ENCODE measurements at regions not wholly inside any gene's neighbourhood (a gene's known extent, or its start where the extent isn't known, plus 50 kb on each side); places are given as distances from the start of the nearest gene placed in this dataset.
"Not testable (repeated sequence)": the region's sequence is repeated elsewhere in the genome, so short reads cannot be mapped to it uniquely, and the experiment has no call there.

DNA sequence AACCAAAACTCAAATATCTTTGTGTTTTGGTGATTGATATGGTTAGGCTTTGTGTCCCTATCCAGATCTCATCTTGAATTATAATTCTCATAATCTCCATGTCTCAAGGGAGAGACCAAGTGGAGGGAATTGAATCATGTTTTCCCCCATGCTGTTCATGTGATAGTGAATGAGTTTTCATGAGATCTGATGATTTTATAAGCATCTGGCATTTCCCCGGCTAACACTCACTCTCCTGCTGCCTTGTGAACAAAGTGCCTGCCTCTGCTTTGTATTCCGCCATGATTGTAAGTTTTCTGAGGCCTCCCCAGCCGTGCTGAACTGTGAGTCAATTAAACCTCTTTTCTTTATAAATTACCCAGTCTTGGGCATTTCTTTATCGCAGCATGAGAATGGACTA is 419.5 kb downstream of the SH2D4B start:
- DNase-seq = no peak

DNA sequence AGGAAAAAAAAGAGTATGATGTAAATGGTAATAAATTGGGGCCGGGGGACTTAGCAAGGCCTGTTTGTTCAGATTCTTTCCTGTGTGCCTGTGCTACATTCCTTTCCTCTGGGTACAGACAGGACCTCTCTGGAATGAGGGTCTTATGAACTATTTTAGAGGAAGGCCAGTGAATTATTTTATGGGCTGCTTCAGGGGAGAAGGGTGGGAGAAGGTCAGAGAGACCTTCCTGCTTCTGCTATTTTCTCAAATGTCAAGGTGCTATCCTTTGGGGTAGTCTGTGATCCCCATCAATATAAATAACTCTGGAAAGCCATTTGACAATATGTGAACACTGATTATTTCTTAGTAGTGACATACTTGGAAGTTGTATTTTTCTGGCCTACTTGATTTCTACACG is 426.5 kb downstream of the SH2D4B start:
- DNase-seq = no peak

DNA sequence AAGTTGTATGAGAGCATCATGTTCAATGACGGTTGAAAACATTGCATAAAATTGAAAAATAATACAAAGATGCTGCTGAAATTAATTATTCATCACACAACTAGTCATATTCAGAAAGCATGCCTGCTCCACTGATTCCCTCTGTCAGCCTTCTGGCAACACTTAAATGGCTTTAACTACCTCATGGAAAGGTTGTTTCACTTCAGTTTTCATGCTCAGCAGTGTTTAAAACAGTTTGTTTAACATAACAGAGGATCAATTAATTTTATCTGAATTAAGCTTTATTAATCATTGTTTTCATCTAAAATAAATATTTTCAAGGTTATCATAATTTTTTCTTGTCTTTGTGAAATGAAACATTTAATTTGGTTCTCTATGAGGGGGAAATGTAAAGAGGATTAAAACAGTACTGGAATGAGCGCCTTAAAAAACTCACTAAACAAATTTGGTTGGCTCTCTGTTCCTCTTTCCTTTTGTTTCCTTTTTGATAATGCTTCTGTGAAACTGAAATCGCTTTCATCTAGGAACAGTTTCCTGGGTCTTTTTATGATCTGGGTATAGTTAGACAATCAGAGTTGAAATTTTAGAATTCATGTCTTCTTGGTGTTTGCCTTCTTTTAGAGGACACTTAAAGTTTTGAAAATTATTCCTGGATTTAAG is 427.4 kb downstream of the SH2D4B start:
- DNase-seq = no peak

DNA sequence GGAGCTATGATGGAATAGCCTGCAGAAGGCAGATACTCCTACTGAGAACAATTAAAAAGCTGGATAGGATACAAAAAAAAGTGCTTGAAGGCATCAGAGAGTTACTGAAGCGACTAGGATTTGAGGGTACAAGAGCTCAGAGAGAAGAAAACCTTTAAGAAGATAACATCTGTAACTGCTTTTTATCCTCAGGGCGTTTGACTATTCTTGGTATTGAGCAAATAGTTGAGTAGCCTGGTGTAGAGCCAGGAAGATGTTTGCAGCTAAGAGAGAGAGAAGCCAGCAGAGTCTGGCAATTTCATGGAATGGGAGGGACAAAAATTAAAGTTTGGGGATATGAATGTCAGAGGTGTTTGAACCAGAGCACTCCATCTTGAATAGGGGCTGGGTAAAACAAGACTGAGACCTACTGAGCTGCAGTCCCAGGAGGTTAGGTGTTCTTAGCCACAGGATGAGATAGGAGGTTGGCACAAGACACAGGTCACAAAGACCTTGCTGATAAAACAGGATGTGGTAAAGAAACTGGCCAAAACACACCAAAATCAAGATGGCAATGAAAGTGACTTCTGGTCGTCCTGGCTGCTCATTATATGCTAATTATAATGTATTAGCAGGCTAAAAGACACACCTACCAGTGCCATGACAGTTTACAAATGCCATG is 428.8 kb downstream of the SH2D4B start:
- DNase-seq = no peak

DNA sequence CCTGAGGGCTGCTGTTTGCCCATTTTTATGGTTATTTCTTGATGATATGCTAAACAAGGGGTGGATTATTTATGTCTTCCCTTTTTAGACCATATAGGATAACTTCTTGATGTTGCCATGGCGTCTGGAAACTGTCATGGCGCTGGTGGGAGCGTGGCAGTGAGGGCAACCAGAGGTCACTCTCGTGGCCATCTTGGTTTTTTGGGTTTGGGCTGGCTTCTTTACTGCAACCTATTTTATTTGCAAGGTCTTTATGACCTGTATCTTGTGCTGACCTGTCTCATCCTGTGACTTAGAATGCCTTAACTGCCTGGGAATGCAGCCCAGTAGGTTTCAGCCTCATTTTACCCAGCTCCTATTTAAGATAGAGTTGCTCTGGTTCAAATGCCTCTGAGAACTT is 429.7 kb downstream of the SH2D4B start:
- DNase-seq = not testable (repeated sequence)

DNA sequence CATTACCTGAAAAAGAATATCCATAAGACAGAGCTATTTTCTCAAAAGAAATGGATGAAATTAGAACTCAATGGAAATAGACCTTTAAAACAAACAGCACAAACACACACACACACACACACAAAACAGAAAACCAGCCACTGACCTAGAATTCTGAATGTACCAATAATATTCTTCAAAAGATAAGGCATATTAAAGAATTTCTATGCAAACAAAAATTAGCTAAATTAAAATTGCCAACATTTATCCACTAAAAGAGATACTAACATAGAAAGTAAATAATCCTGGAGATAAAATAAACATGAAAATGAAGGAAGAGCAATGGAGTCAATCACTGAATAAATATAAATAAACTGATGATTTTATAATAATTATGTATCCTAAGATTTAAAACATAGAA is 431.2 kb downstream of the SH2D4B start:
- DNase-seq = no peak

DNA sequence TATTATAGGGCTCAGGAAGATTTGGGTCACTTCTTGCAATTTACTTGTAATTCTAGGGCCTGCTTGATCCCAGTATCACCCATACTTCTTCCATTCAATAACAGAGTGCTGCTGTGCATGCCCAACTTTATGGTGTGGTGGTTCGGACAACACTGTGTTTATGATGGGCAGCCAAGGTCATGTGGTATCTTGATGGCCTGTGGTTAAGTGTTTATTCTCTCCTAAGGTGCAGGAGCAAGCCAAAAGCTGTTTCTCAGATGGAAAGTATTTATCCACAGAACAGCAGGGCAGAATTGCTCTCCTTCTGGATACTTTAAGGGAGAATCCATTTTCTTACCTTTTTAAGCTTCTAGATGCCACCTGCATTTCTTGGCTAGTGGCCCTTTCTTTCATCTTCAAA is 433.8 kb downstream of the SH2D4B start:
- DNase-seq = no peak

DNA sequence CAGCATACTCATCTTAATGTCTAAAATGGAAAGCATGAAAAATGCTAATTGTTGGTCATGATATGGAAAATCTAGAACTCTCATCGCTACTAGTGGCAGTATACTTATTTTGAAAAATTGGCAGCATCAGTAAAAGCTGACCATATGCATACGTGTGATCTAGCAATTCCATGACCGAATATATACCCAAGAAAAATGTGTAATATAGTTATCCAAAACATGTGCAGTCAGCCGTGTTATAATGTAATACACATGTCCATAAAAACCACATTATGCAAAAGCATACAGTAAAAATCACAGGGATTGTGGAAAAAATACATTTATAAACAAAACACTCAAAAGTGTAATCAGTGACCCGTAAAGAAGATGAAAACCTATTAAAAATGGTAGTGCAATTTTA is 439.0 kb downstream of the SH2D4B start:
- DNase-seq = no peak

DNA sequence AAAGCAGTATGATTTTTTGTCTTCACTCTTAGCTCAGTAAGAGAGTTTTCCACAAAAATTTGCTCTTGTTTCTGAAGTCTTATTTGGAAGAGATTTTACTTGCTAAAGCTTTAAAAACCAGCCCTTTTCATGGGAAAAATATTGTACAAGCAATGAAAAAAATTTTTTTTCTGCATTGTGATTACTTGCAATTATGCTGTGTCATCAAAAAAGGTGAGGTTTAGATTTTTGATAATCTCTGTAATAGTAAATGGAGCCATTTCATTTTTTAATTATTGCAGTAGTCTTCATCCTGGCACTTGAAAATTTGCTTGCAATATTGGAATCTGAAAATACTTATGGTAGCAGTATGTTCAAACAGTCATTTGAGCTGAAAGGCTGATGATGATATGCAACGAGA is 447.4 kb downstream of the SH2D4B start:
- no peak for DNase-seq

DNA sequence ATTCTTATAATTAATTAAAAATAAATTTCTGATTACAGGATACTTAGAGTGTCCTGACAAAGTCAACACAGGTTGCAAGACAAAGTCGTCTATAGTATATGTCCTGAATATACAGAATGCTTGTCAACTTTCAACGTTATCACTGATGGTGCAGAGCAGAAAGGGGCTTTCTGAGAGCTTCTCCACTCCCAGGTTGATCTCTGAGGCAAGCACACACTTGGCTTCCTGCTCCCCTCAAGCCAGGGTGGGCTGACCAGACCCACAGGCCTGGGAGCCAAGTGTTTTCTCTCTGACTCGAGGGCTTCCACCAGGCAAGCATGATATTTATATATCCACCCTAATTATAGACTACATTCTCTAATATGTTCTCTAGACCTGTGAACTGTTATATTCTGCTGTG is 448.9 kb downstream of the SH2D4B start:
- DNase-seq = no peak

DNA sequence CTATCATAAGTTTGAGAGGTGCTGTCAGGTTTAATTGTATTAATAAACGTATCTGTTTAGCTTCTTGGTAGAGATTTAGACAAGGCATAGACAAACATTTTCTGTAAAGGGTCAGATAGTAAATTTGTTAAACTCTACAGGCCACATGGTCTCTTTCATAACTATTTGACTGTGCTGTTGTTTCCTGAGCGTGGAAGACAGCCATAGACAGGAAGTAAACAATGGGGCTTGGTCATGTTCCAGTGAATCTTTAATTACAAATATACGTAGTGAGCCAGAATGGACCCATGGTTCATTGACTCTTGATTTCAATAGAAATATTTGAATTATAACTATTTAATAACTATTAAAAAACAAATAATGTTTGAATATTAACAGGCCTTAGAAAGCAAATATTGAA is 451.1 kb downstream of the SH2D4B start:
- no peak for DNase-seq

DNA sequence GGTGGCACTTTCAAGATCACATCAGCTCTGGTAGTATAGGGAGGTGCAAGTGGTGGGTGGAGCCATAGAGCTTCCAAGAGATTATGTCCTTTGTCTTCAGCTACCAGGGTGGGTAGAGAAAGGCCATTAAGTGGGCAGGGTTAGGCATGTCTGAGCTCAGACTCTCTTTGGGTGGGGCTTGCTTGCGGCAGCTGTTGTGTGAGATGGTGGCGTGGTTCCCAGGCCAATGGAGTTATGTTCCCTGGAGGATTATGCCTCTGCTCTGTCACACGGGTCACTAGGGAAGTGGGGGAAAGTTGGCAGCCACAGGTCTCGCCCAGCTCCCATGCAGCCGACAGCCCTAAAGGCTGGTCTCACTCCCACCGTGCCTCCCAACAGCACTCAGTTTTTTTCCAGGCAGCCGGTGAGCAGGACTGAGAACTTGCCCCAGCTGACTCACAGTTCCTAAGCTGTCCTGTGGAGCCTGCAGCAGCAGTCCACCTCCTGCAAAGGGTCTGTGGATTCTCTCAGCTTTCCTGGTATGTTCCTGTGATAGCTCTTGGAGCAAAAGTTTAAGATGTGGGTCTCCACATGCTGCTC is 459.0 kb downstream of the SH2D4B start:
- no peak for DNase-seq

DNA sequence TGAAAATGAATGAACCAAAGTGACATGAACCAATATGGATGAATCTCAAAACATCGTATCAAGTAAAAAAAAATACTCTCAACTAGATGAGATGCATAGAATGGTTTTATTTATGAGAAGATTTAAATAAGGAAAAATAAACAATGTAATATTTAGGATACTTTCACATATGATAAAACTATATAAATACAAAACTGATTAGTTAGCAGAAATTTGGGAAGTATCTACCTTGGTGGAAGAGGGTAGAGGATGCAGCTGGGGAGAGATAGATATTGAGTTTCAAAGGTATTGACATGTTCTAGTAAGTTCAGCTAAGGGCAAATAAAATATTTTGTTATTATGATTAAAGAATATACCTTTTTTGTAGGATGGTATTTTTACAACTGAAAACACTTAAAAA is 463.1 kb downstream of the SH2D4B start:
- no peak for DNase-seq

DNA sequence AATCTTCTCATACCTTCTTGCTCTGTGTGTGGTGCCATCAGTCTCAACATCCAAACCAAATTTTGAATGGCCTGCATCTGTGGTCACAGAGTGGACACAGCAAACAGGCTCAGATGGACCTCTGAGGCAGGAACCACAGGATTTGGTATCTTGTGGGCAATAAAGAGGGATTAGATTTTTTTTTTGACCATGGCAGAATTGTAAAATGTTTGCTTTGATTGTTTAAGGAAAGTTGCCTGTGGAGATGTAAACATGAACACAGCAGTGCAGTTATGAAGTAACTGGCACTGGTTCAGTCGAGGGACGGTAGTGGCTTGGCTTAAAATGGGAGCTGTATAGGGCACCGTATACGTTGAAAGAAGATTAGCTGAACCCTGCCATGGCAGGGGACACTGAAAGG is 464.7 kb downstream of the SH2D4B start:
- DNase-seq = no peak

DNA sequence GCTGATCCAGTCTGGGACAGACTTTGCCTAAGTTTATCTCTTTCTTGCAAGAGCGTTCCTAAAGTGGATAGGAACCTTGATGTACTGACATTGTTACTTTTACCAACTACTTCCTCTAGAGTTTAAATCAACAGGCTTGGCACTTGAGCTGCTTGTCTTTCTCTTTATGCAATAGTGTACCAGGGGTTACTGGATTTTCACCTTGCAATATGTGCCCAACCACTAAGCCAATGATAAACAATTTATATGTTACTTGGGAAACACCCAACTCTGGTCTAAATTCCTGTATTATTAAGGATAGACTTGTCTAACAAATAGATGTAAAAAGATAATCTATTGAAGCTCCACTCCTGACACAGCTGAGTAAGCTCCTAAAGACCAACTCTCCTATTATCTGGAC is 470.2 kb downstream of the SH2D4B start:
- DNase-seq = no peak

DNA sequence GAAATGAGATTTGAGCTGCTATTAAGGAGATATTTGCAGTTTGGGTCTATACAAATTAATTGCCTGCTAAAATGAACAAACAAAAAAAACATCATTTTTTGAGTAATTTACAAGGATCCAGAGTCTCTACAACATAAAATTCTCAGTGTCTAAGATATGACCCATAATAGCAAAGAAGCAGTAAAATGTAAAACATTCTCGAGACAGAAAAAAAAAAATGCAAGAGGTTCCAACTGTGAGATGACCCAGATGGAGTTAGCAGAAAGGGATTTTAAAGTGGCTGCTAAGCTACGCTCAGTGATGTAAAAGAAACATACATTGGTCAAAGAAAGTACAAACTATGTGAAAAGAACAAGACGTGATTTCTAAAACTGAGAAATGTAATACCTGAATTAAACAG is 471.0 kb downstream of the SH2D4B start:
- DNase-seq = no peak

DNA sequence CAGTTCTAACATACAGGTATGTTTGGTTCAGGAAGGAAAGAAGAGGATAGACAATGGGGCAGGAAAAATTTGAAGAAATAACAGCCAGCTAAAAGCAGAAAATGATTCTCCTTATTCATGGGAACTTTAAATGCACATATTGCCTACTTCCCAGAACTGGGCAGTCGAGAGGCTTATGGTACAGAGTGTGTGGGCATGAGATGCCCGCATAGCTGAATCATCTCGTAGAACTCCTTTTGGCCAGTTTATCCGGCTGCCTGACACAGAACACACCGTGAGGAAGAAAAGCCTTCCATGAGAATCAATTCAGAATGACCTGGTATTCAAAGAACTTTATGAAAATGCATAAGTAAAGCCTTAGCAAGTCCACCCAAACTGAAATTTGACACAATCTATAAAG is 471.6 kb downstream of the SH2D4B start:
- DNase-seq = no peak

DNA sequence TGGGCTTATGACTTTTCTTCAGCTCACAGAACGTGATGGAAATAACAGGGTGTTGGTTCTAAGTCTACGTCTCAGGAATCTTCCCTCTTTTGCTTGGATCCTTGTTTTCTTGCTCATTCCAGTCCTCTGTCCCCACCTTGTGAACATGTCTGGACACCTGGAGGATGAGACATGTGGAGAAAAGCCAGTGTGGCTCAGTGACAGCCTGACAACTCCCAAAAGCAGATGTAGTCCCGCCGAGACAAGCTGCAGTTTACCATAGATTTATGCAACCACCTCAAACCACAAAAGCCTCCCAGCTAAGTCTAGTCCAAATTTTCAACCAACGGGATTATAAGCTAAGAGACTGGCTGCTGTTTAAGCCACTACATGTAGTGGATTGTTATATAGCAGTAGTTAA is 476.1 kb downstream of the SH2D4B start:
- DNase-seq = no peak

DNA sequence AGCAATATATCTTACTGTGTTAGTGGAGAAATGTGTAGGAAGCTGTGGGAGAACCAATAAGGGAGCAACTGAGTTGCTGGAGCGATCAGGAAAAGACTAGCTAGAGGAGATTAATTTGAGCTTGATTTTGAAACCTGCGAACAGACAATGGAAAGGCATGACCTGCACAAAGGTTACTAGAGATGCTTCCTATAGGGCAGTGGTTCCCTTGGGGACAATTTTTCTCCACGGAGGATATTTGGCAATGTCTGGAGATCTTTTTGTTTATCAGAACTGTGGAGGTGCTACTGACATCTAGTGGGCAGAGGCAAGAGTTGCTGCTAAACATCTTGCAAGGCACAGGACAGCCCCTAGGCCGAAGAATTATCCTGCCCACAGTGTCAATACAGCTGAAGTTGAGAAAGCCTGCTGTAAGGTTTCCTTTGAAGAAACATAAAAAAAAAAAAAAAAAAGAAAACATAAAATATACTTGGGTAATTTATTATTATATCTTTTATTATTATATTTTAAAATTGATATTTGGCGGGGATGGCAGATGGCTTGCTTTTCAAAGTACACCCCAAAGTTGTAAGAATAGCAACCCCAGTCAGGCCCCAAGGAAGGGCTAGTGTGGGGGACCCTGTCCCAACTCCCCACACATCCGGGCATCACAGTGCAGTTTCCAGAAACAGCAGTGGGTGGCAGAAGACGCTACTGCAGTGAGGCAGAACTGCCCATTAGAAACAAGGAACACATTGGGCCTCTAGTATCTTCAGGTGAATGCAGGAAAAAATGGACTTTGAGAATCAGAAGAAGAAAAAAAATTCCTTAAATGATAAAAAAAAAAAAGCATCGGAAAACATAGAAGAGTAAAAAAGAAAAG is 481.6 kb downstream of the SH2D4B start:
- no peak for DNase-seq

DNA sequence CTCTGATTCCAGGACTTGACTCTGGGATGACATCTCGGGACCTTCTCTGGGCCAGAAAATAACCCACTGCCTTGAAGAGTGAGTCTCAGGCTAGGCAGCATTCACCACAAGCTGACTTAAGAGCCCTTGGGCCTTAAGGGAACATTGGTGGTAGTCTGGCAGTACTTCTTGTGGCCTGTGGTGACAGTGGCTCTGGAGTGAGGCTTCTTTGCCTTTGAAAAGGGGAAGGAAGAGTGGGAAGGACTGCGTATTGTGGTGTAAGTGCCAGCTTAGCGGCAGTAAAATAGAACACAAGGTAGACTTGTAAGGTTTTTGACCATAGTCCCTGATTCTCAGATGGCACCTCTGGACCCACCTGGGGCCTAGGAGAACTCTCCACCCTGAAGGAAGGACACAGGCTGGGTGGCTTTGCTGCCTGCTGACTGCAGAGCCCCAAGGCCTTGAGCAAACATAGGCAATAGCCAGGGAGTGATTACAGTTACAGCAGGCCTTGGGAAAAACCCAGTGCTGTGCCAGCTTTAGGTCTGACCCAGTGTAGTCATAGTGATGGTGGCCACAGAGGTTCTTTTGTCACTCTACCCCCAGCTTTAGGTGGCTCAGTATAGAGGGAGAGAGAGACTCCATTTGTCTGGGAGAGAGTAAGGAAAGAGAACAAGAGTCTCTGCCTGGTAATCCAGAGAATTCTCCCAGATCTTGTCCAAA is 483.9 kb downstream of the SH2D4B start:
- no peak for DNase-seq

DNA sequence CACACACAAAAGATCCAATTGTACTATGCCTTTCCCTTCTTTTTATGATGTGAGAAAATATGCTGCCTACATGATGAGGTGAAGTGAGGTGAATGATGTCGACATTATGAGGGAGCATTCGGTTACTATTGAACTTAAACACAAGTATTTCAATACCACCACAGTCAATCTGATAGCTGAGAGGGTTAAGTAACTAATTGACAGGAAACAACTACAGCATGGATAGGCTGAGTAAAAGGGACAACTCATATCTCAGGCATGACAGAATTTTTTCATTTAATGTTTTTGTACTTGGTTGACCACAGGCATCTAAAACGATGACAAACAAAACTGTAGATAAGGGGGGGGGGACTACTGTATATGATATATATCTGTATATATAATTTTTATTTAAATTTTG is 488.9 kb downstream of the SH2D4B start:
- no peak for DNase-seq

DNA sequence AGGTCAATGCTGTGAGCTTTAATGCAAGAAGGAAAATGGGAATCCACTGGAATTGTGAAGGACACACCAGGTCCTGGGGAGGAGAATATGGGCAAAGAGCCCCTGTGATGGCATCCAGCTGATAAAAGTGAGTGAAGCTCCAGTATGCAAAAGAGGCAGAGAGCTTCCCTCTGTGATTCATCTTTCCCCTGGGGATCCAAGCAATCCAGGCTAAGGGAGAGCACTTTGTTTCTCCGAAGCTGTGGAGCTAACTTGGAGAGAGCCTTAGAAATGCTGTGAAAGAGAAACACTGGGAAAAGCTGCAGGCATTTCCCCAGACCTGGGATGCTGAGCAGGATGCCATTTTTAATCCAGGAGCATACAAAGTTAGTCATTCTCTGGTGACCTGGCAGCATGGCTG is 489.5 kb downstream of the SH2D4B start:
- DNase-seq = no peak

DNA sequence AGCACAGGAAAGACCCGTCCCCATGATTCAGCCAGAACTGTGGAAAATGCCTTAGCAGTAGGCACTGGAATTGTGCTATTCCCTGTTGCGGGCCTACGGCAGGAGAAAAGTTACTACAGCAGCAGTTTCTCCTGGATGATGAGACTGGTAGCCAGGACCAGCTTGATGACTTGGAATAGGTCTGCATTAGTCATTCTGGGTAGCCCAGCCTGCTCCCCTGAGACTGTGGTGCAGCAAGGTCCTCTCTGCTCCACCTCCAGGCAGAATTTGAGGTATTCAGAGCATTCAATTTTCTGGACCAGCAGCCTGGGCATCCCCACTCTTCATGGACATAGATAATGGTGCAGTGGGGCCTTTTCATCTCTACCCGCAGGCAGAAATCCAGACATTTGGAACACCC is 490.0 kb downstream of the SH2D4B start:
- DNase-seq = no peak

Data from effector CD8-positive, alpha-beta T cell (primary cell).